Smooth muscle cell (in vitro differentiated cells): ENCODE measurements at regions not wholly inside any gene's neighbourhood (a gene's known extent, or its start where the extent isn't known, plus 50 kb on each side); places are given as distances from the start of the nearest gene placed in this dataset.

Experiments
- DNase-seq: peaks from one replicate; lab custom pipeline; 2025; ENCODE audit not compliant: unreplicated experiment; lab: John Stamatoyannopoulos, UW
- H2AFZ ChIP-seq: fragments of 200-600 bp; sonication (generic); 2 replicates; pipeline ENCODE4 v1.6.0; 2016; ENCODE audit warnings: antibody characterized with exemption, low read depth, mild to moderate bottlenecking
- H3F3A ChIP-seq: fragments of 200-600 bp; sonication (generic); 2 replicates; pipeline ENCODE4 v1.6.0; 2017; ENCODE audit warnings: antibody characterized with exemption, low read depth
- H3K27ac ChIP-seq: fragments of 200-600 bp; sonication (generic); 2 replicates; pipeline ENCODE4 v1.5.1; 2016; ENCODE audit warnings: low read depth, mild to moderate bottlenecking
- H3K27me3 ChIP-seq: fragments of 200-600 bp; sonication (generic); 2 replicates; pipeline ENCODE4 v1.6.1; 2016; ENCODE audit warnings: low read depth, mild to moderate bottlenecking
- H3K36me3 ChIP-seq: fragments of 200-600 bp; sonication (generic); 2 replicates; pipeline ENCODE4 v1.5.1; 2016; ENCODE audit warnings: low read depth
- H3K4me1 ChIP-seq: fragments of 200-600 bp; sonication (generic); 2 replicates; pipeline ENCODE4 v1.5.1; 2016; ENCODE audit warnings: low read depth
- H3K4me2 ChIP-seq: fragments of 200-600 bp; sonication (generic); 2 replicates; pipeline ENCODE4 v1.6.0; 2016; ENCODE audit warnings: mild to moderate bottlenecking
- H3K4me3 ChIP-seq: fragments of 200-600 bp; sonication (generic); 2 replicates; pipeline ENCODE4 v1.5.1; 2016; ENCODE audit warnings: mild to moderate bottlenecking
- H3K79me2 ChIP-seq: fragments of 200-600 bp; sonication (generic); 2 replicates; pipeline ENCODE4 v1.6.0; 2016; ENCODE audit warnings: low read depth, mild to moderate bottlenecking
- H3K9ac ChIP-seq: fragments of 200-600 bp; sonication (generic); 2 replicates; pipeline ENCODE4 v1.6.0; 2016; ENCODE audit warnings: low read depth
- H3K9me3 ChIP-seq: fragments of 200-600 bp; sonication (generic); replicated peaks from 2 replicates; pipeline ENCODE4 v1.5.1; 2016; ENCODE audit warnings: low read depth
- H4K20me1 ChIP-seq: fragments of 200-600 bp; sonication (generic); 2 replicates; pipeline ENCODE4 v1.6.0; 2016; ENCODE audit warnings: low read depth
- CTCF ChIP-seq: fragments of 200-600 bp; sonication (generic); IDR thresholded peaks from 2 replicates; pipeline ENCODE4 v1.5.1; 2017; ENCODE audit warnings: borderline replicate concordance, mild to moderate bottlenecking, antibody characterized with exemption; ENCODE audit not compliant: insufficient read depth, poor library complexity, severe bottlenecking
- WGBS: methylation state at CpG from one replicate; pipeline ENCODE4 v1.1.7; 2016; ENCODE audit warnings: low lambda C conversion rate; 5-methylcytosine and 5-hydroxymethylcytosine counted together

DNA sequence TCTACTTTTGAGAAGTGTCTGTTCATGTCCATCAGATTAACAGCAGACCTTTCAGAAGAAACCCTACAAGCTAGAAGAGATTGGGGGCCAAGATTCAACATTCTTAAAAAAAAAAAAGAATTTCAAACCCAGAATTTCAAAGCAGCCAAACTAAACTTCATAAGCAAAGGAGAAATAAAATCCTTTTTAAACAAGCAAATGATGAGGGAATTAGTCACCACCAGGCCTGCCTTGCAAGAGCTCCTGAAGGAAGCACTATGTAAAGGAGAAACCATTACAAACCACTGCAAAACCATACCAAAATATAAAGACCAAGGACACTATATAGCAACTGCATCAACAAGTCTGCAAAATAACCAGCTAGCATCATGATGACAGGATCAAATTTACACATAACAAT is 124.6 kb upstream of the PDE4D start:
- no peak overlapping the region for H3K4me3 ChIP-seq
- no peaks in the 10 kb centered on the region for H3K36me3 ChIP-seq
- DNase-seq: no peak
- H3F3A ChIP-seq: no peaks in the 10 kb centered on the region
- H3K9ac ChIP-seq: no peak overlapping the region
- no peaks in the 10 kb centered on the region for H3K27me3 ChIP-seq
- H3K9me3 ChIP-seq: no peaks in the 10 kb centered on the region
- H3K79me2 ChIP-seq: no peaks in the 10 kb centered on the region
- H2AFZ ChIP-seq: no peak overlapping the region
- H3K27ac ChIP-seq: no peak overlapping the region
- H4K20me1 ChIP-seq: no peaks in the 10 kb centered on the region
- no peak overlapping the region for H3K4me2 ChIP-seq
- TF ChIP-seq CTCF: no peak
- H3K4me1 ChIP-seq: peaks cover 5% of the 10 kb centered on the region

- no peaks in the 10 kb centered on the region for H3K9me3 ChIP-seq
- no peaks in the 10 kb centered on the region for H3K36me3 ChIP-seq
- H3K27ac ChIP-seq: peak overlapping the region; percentile 50
- H3K79me2 ChIP-seq: no peaks in the 10 kb centered on the region
- no peaks in the 10 kb centered on the region for H3K27me3 ChIP-seq
- no peaks in the 10 kb centered on the region for H4K20me1 ChIP-seq
- WGBS: 62% methylated on average over 2 of the region's 2 CpGs
- H3K4me1 ChIP-seq: no peaks in the 10 kb centered on the region
- no peak overlapping the region for H3K4me2 ChIP-seq
- TF ChIP-seq CTCF: no peak
- no peak overlapping the region for H3K9ac ChIP-seq
- no peaks in the 10 kb centered on the region for H3F3A ChIP-seq
- H3K4me3 ChIP-seq: no peak overlapping the region
- no peak for DNase-seq
- H2AFZ ChIP-seq: no peak overlapping the region
These were observed 120.8 kb upstream of the PDE4D start for GRCh38 chr5:60014331-60014730.

GRCh38 chr5:60010853-60011252 is 117.3 kb upstream of the PDE4D start:
- H4K20me1 ChIP-seq: no peaks in the 10 kb centered on the region
- H3K27me3 ChIP-seq: no peaks in the 10 kb centered on the region
- no peak overlapping the region for H3K9ac ChIP-seq
- no peak for DNase-seq
- no peaks in the 10 kb centered on the region for H3K4me1 ChIP-seq
- no peaks in the 10 kb centered on the region for H3K79me2 ChIP-seq
- no peak overlapping the region for H3K27ac ChIP-seq
- H3K4me2 ChIP-seq: no peak overlapping the region
- H2AFZ ChIP-seq: no peak overlapping the region
- H3F3A ChIP-seq: no peaks in the 10 kb centered on the region
- no peaks in the 10 kb centered on the region for H3K36me3 ChIP-seq
- no peak for TF ChIP-seq CTCF
- no peak overlapping the region for H3K4me3 ChIP-seq
- no peaks in the 10 kb centered on the region for H3K9me3 ChIP-seq

DNA sequence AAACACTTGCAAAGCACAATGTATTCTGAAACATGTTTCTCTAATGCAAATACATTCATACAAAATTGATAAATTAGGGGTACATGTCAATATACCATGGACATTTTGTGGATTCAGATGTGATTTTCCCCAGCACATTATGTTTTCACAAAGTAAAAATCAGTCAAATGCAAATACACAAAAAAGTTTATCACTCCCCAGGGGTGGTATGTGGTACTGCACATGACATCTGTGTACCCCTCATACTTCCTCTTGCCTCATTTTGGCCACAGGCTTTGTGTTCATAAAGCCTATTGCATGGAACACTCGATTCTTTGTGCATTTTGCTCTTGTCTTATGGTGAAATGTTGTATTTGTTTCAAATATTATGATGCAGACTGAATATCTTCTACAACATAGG is 116.8 kb upstream of the PDE4D start:
- Histone ChIP-seq H3K9me3 (no peaks in the 10 kb centered on the region), H4K20me1 (no peaks in the 10 kb centered on the region), H3K79me2 (no peaks in the 10 kb centered on the region), H3F3A (no peaks in the 10 kb centered on the region), H3K36me3 (no peaks in the 10 kb centered on the region), H3K27ac (no peak overlapping the region), H3K27me3 (no peaks in the 10 kb centered on the region), H3K4me3 (no peak overlapping the region), H3K9ac (no peak overlapping the region), H3K4me2 (no peak overlapping the region), H3K4me1 (no peaks in the 10 kb centered on the region), H2AFZ (no peak overlapping the region)
- TF ChIP-seq CTCF: no peak
- 85% methylated on average over 1 of the region's 1 CpG for WGBS
- DNase-seq: no peak
